DMS153 (cell line): ENCODE measurements at regions not wholly inside any gene's neighbourhood (a gene's known extent, or its start where the extent isn't known, plus 50 kb on each side); places are given as distances from the start of the nearest gene placed in this dataset.
"Not testable (repeated sequence)": the region's sequence is repeated elsewhere in the genome, so short reads cannot be mapped to it uniquely, and the experiment has no call there.

ENCODE experiments used
- DNase-seq: peaks from one replicate; lab custom pipeline; 2025; lab: John Stamatoyannopoulos, UW

GRCh38 chr3:130800829-130801228 is 54.2 kb upstream of the PIK3R4 start:
- no peak for DNase-seq

GRCh38 chr3:130801473-130801872 is 54.8 kb upstream of the PIK3R4 start:
- no peak for DNase-seq

- no peak for DNase-seq
Measured at GRCh38 chr3:130811557-130811956, 64.9 kb upstream of the PIK3R4 start.

GRCh38 chr3:130814691-130815472 is 68.3 kb upstream of the PIK3R4 start:
- no peak for DNase-seq

GRCh38 chr3:130816561-130817445 is 70.2 kb upstream of the PIK3R4 start:
- DNase-seq: no peak

- not testable (repeated sequence) for DNase-seq
Measured at GRCh38 chr3:130818066-130818465, 71.4 kb upstream of the PIK3R4 start.

- no peak for DNase-seq
Measured at GRCh38 chr3:130820976-130821375, 72.9 kb upstream of the ATP2C1 start.

- no peak for DNase-seq
Measured at GRCh38 chr3:130821806-130822205, 72.1 kb upstream of the ATP2C1 start.

- DNase-seq: no peak
Measured at GRCh38 chr3:130823241-130823884, 70.5 kb upstream of the ATP2C1 start.

- DNase-seq: no peak
Measured at GRCh38 chr3:130823996-130824395, 69.9 kb upstream of the ATP2C1 start.

GRCh38 chr3:130825762-130826299 is 68.1 kb upstream of the ATP2C1 start:
- DNase-seq: no peak

- no peak for DNase-seq
Measured at GRCh38 chr3:130826516-130827182, 67.2 kb upstream of the ATP2C1 start.

- DNase-seq: no peak
Measured at GRCh38 chr3:130827486-130827885, 66.4 kb upstream of the ATP2C1 start.

GRCh38 chr3:130828948-130829947 is 64.6 kb upstream of the ATP2C1 start:
- no peak for DNase-seq

GRCh38 chr3:130831719-130832400 is 62.0 kb upstream of the ATP2C1 start:
- no peak for DNase-seq

GRCh38 chr3:130832401-130832746 is 61.5 kb upstream of the ATP2C1 start:
- not testable (repeated sequence) for DNase-seq

- no peak for DNase-seq
Measured at GRCh38 chr3:130834476-130834875, 59.4 kb upstream of the ATP2C1 start.

GRCh38 chr3:130835483-130835882 is 58.4 kb upstream of the ATP2C1 start:
- DNase-seq: no peak

GRCh38 chr3:130838898-130839600 is 54.8 kb upstream of the ATP2C1 start:
- no peak for DNase-seq
